GM10266 (cell line): ENCODE measurements at regions not wholly inside any gene's neighbourhood (a gene's known extent, or its start where the extent isn't known, plus 50 kb on each side); places are given as distances from the start of the nearest gene placed in this dataset.

Experiments
- DNase-seq: peaks from one replicate; pipeline ENCODE4 v3.0.0; 2012; ENCODE audit errors: extremely low spot score
- CTCF ChIP-seq: IDR thresholded peaks from 2 replicates; pipeline ENCODE4 v1.5.1; 2012; ENCODE audit warnings: mild to moderate bottlenecking, low read depth; ENCODE audit not compliant: control insufficient read depth, insufficient read depth; ENCODE audit errors: missing control alignments

GRCh38 chr10:121332353-121332752, 265.9 kb downstream of the FGFR2 start:
- no peak for DNase-seq
- no peak for TF ChIP-seq CTCF

GRCh38 chr10:121332829-121333765, 265.1 kb downstream of the FGFR2 start:
- DNase-seq = no peak

GRCh38 chr10:121335386-121335925, 262.8 kb downstream of the FGFR2 start:
- DNase-seq = no peak
- no peak for TF ChIP-seq CTCF

More at GRCh38 chr10:121332829-121333765, 265.1 kb downstream of the FGFR2 start:
- TF ChIP-seq CTCF = no peak

- DNase-seq = no peak
- TF ChIP-seq CTCF = no peak
These were observed 260.8 kb downstream of the FGFR2 start for GRCh38 chr10:121337427-121337826.

- DNase-seq = no peak
These were observed 259.9 kb downstream of the FGFR2 start for GRCh38 chr10:121338206-121338980.

GRCh38 chr10:121339114-121339513, 259.1 kb downstream of the FGFR2 start:
- DNase-seq = no peak
- TF ChIP-seq CTCF = no peak

More at GRCh38 chr10:121338206-121338980, 259.9 kb downstream of the FGFR2 start:
- TF ChIP-seq CTCF = no peak
